Smooth muscle cell (in vitro differentiated cells): ENCODE measurements at regions not wholly inside any gene's neighbourhood (a gene's known extent, or its start where the extent isn't known, plus 50 kb on each side); places are given as distances from the start of the nearest gene placed in this dataset.

ENCODE experiments used
- DNase-seq: peaks from one replicate; lab custom pipeline; 2025; ENCODE audit not compliant: unreplicated experiment; lab: John Stamatoyannopoulos, UW
- H2AFZ ChIP-seq: fragments of 200-600 bp; sonication (generic); 2 replicates; pipeline ENCODE4 v1.6.0; 2016; ENCODE audit warnings: antibody characterized with exemption, low read depth, mild to moderate bottlenecking
- H3F3A ChIP-seq: fragments of 200-600 bp; sonication (generic); 2 replicates; pipeline ENCODE4 v1.6.0; 2017; ENCODE audit warnings: antibody characterized with exemption, low read depth
- H3K27ac ChIP-seq: fragments of 200-600 bp; sonication (generic); 2 replicates; pipeline ENCODE4 v1.5.1; 2016; ENCODE audit warnings: low read depth, mild to moderate bottlenecking
- H3K27me3 ChIP-seq: fragments of 200-600 bp; sonication (generic); 2 replicates; pipeline ENCODE4 v1.6.1; 2016; ENCODE audit warnings: low read depth, mild to moderate bottlenecking
- H3K36me3 ChIP-seq: fragments of 200-600 bp; sonication (generic); 2 replicates; pipeline ENCODE4 v1.5.1; 2016; ENCODE audit warnings: low read depth
- H3K4me1 ChIP-seq: fragments of 200-600 bp; sonication (generic); 2 replicates; pipeline ENCODE4 v1.5.1; 2016; ENCODE audit warnings: low read depth
- H3K4me2 ChIP-seq: fragments of 200-600 bp; sonication (generic); 2 replicates; pipeline ENCODE4 v1.6.0; 2016; ENCODE audit warnings: mild to moderate bottlenecking
- H3K4me3 ChIP-seq: fragments of 200-600 bp; sonication (generic); 2 replicates; pipeline ENCODE4 v1.5.1; 2016; ENCODE audit warnings: mild to moderate bottlenecking
- H3K79me2 ChIP-seq: fragments of 200-600 bp; sonication (generic); 2 replicates; pipeline ENCODE4 v1.6.0; 2016; ENCODE audit warnings: low read depth, mild to moderate bottlenecking
- H3K9ac ChIP-seq: fragments of 200-600 bp; sonication (generic); 2 replicates; pipeline ENCODE4 v1.6.0; 2016; ENCODE audit warnings: low read depth
- H3K9me3 ChIP-seq: fragments of 200-600 bp; sonication (generic); replicated peaks from 2 replicates; pipeline ENCODE4 v1.5.1; 2016; ENCODE audit warnings: low read depth
- H4K20me1 ChIP-seq: fragments of 200-600 bp; sonication (generic); 2 replicates; pipeline ENCODE4 v1.6.0; 2016; ENCODE audit warnings: low read depth
- CTCF ChIP-seq: fragments of 200-600 bp; sonication (generic); IDR thresholded peaks from 2 replicates; pipeline ENCODE4 v1.5.1; 2017; ENCODE audit warnings: borderline replicate concordance, mild to moderate bottlenecking, antibody characterized with exemption; ENCODE audit not compliant: insufficient read depth, poor library complexity, severe bottlenecking
- WGBS: methylation state at CpG from one replicate; pipeline ENCODE4 v1.1.7; 2016; ENCODE audit warnings: low lambda C conversion rate; 5-methylcytosine and 5-hydroxymethylcytosine counted together

GRCh38 chr13:62418872-62419271 is 1003.2 kb upstream of the PCDH20 start:
- Histone ChIP-seq H2AFZ (no peak overlapping the region), H3K27ac (no peak overlapping the region), H3K4me1 (no peaks in the 10 kb centered on the region), H3K36me3 (no peaks in the 10 kb centered on the region), H3K79me2 (no peaks in the 10 kb centered on the region), H3K4me3 (no peak overlapping the region), H3K9me3 (no peaks in the 10 kb centered on the region), H4K20me1 (no peaks in the 10 kb centered on the region), H3K27me3 (no peaks in the 10 kb centered on the region), H3K9ac (no peak overlapping the region), H3K4me2 (no peak overlapping the region), H3F3A (no peaks in the 10 kb centered on the region)
- WGBS, result 95% methylated on average over 3 of the region's 3 CpGs
- DNase-seq, result no peak
- TF ChIP-seq CTCF, result no peak

- H2AFZ ChIP-seq, result no peak overlapping the region
- 80% methylated on average over 4 of the region's 4 CpGs for WGBS
- H3K9ac ChIP-seq, result no peak overlapping the region
- H3K4me1 ChIP-seq, result no peaks in the 10 kb centered on the region
- H3K27me3 ChIP-seq, result no peaks in the 10 kb centered on the region
- DNase-seq, result no peak
- no peaks in the 10 kb centered on the region for H3K36me3 ChIP-seq
- TF ChIP-seq CTCF, result no peak
- no peaks in the 10 kb centered on the region for H3F3A ChIP-seq
- no peak overlapping the region for H3K4me3 ChIP-seq
- H3K9me3 ChIP-seq, result no peaks in the 10 kb centered on the region
- no peak overlapping the region for H3K27ac ChIP-seq
- H3K79me2 ChIP-seq, result no peaks in the 10 kb centered on the region
- H3K4me2 ChIP-seq, result no peak overlapping the region
- H4K20me1 ChIP-seq, result no peaks in the 10 kb centered on the region
Observed at GRCh38 chr13:62418376-62418775, 1002.7 kb upstream of the PCDH20 start.

- H3K9me3 ChIP-seq, result no peaks in the 10 kb centered on the region
- H3K79me2 ChIP-seq, result no peaks in the 10 kb centered on the region
- WGBS, result 60% methylated on average over 5 of the region's 5 CpGs
- no peaks in the 10 kb centered on the region for H3K4me1 ChIP-seq
- no peaks in the 10 kb centered on the region for H3K36me3 ChIP-seq
- H3K27me3 ChIP-seq, result no peaks in the 10 kb centered on the region
- no peak for TF ChIP-seq CTCF
- no peak for DNase-seq
- no peak overlapping the region for H3K9ac ChIP-seq
- no peak overlapping the region for H3K4me2 ChIP-seq
- no peak overlapping the region for H3K27ac ChIP-seq
- no peak overlapping the region for H2AFZ ChIP-seq
- H4K20me1 ChIP-seq, result no peaks in the 10 kb centered on the region
- H3K4me3 ChIP-seq, result no peak overlapping the region
- H3F3A ChIP-seq, result no peaks in the 10 kb centered on the region
Observed at GRCh38 chr13:62407871-62408270, 992.2 kb upstream of the PCDH20 start.

- H3K4me2 ChIP-seq, result no peak overlapping the region
- H3K79me2 ChIP-seq, result no peaks in the 10 kb centered on the region
- WGBS, result 79% methylated on average over 2 of the region's 2 CpGs
- no peaks in the 10 kb centered on the region for H3K4me1 ChIP-seq
- no peaks in the 10 kb centered on the region for H3F3A ChIP-seq
- no peaks in the 10 kb centered on the region for H3K9me3 ChIP-seq
- no peak overlapping the region for H3K9ac ChIP-seq
- no peak overlapping the region for H3K4me3 ChIP-seq
- H2AFZ ChIP-seq, result peak overlapping the region; percentile 6
- no peak for DNase-seq
- no peak for TF ChIP-seq CTCF
- H4K20me1 ChIP-seq, result no peaks in the 10 kb centered on the region
- H3K27ac ChIP-seq, result no peak overlapping the region
- H3K27me3 ChIP-seq, result no peaks in the 10 kb centered on the region
- no peaks in the 10 kb centered on the region for H3K36me3 ChIP-seq
Observed at GRCh38 chr13:62388515-62388914, 972.9 kb upstream of the PCDH20 start.
